Activated CD4-positive, alpha-beta T cell treated with anti-CD3 and anti-CD28 coated beads, Interleukin-2, amount 50 U/mL, for 1 hour (primary cell): ENCODE measurements at regions not wholly inside any gene's neighbourhood (a gene's known extent, or its start where the extent isn't known, plus 50 kb on each side); places are given as distances from the start of the nearest gene placed in this dataset.

ENCODE experiments used
- DNase-seq: peaks from one replicate; pipeline ENCODE4 v3.0.0-alpha.2; 2020

- DNase-seq: no peak
Observed at GRCh38 chr3:43178891-43179366, 73.0 kb upstream of the POMGNT2 start.

GRCh38 chr3:43177085-43177484 is 71.2 kb upstream of the POMGNT2 start:
- no peak for DNase-seq

- no peak for DNase-seq
Observed at GRCh38 chr3:43176666-43177065, 70.8 kb upstream of the POMGNT2 start.

DNA sequence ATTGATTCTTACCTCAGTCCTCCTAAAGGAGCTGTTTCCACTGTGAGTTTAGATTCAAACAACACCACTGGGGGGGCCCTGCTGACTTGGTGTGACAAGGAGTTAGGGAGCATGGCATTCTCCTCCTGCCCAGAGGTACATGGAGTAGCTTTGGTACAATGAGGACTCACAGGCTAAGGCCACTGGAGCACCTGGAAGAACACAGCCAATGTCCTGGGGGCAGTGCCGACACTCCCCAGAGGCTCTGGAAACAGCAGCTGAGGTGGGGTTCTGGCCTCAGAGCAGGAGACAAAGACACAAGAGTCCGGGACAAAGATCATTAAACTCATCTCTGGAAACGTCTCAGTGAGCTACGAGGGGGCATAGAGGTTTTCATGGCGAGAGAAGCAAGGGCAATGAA is 69.7 kb upstream of the POMGNT2 start:
- no peak for DNase-seq

- DNase-seq: no peak
Observed at GRCh38 chr3:43173949-43174348, 68.1 kb upstream of the POMGNT2 start.

DNA sequence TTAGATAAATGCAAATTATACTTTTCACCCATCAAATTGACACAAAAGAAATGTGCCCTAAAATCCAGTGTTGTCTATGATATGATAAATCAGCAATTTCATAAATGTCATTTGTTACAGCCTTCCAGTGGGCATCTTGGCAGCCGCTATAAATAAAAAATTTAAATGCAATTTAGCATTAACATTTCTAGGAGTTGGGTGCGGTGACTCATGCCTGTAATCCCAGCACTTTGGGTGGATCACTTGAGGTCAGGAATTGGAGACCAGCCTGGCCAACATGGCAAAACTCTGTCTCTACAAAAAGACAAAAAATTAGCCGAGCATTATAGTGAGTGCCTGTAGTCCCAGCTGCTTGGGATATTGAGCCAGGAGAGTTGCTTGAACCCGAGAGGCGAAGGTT is 65.9 kb upstream of the POMGNT2 start:
- DNase-seq: no peak

DNA sequence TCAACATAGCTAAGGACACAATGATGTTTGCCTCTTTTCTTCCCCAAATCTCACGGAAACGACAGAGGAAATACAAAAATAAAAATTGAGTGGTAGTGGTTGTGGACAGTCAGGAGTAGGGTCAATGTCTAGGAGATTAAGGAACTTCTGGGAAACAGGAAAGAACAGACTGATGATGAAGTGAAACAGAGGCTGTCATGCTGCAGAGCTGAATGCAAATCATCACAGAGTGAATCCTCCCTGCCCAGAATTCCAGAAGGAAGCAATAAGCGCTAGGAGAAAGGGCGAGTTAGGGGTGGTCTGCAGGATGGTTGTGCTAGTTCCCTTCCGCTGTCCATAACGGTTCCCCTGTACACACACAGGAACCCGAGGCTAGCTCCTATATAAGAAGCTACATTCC is 64.7 kb upstream of the POMGNT2 start:
- no peak for DNase-seq

GRCh38 chr3:43169987-43170386 is 64.1 kb upstream of the POMGNT2 start:
- no peak for DNase-seq

DNA sequence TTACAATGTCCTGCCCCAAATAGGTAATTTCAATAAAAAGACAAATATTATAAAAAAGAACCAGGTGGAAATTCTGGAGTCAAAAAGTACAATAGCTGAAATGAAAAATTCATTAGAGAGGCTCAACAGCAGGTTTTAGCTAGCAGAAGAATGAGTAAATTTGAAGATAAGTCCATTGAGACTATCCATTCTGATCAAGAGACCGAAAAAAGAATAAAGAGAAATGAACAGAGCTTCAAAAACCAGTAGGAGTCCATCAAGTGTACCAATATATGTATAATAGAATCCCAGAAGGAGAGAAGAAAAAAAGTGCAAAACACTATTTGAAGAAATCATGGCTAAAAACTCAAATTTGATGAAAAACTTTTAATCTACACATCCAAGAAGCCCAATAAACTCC is 60.5 kb upstream of the POMGNT2 start:
- no peak for DNase-seq

DNA sequence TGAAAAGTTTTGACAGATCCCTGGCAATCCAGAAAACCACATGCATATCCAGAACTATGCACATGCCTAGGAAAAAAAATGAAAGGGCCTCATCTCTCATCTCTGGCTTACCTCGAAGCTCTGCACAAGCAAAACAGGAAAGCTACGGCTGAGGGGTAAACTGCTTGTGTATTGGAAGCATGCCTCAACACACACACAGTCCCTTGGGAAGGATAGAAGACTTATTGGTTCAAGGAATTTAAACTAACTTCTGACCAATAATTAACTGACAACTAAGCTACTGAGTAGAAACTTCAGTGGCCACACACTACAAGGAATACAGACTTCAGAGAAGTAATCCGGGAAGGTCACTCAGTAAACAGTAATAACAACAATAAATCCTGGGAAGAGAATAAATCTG is 59.9 kb upstream of the POMGNT2 start:
- no peak for DNase-seq

GRCh38 chr3:43163895-43164493 is 58.1 kb upstream of the POMGNT2 start:
- no peak for DNase-seq

- peak; percentile 43 for DNase-seq
Observed at GRCh38 chr3:43162230-43163084, 56.6 kb upstream of the POMGNT2 start.

- DNase-seq: no peak
Observed at GRCh38 chr3:43161684-43162229, 55.9 kb upstream of the POMGNT2 start.

DNA sequence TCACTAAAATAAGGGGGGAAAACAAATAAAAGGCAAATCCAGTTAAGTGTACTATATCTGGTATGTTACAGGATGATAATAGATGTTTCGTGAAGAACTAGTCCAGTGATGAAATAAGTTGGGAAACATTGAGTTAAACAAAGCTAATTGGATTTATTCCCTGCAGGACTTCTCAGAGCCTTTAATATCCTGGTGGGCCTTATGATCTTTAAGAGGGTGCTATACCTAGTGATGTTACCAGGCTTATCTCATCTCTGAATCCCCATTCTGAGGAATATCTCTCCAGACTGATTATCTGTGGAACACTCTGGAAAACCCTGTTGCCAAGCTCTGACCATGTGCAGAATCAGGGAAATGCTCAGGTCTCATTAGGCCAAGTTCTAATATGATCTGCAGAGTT is 54.8 kb upstream of the POMGNT2 start:
- no peak for DNase-seq

DNA sequence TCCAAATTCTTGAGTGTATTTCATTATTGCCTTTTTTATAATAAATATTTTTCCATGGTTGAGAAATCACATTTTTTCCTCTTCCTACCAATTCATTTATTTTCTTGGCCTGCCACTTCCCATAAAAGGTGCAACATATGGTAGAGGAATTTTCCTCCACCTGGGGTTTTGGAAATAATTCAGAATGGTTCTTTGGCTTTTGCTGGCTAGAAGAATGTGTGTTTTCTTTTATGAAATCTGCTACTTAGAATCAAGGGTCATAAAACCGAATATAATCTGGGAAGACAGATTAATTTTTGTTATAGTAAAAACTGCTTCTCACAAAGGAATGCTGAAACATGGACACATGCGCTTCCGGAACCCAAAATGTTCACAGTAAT is 54.0 kb upstream of the POMGNT2 start:
- DNase-seq: no peak

DNA sequence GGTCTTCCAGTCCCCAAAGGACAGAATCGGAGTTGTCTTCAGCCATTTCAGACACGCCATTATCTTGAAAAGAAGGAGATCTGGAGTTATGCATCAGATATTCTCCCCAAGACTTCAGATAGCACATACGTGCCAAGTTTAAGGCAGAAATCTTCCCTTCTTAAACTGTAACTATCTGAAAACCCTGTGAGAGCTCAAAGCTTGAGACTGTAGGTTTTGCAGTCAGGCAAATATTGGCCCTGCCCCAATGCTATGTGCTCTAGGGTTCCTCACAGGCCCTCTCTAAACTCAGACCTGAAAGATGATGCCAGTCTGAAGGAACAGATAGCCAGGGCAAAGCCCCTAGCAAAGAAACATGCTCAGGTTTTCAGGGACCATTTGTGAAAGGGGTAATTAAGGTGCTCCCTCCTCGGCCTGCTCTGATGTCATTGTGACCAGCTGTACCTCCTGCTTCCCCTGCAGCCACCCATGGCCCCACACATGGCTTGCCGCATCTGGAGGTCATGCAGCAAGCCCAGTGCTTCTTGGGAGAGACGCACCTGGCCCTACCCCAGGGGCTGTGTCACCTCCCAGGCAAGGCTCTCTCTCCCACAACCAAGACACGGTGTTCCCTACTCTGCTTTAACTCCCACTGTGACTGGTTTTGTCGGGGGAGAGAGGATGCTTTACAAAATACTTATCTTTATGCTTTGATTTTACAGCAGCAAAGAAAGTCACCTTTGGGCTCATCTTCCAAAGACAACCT is 53.4 kb upstream of the POMGNT2 start:
- no peak for DNase-seq

- no peak for DNase-seq
Observed at GRCh38 chr3:43156812-43157455, 51.1 kb upstream of the POMGNT2 start.

DNA sequence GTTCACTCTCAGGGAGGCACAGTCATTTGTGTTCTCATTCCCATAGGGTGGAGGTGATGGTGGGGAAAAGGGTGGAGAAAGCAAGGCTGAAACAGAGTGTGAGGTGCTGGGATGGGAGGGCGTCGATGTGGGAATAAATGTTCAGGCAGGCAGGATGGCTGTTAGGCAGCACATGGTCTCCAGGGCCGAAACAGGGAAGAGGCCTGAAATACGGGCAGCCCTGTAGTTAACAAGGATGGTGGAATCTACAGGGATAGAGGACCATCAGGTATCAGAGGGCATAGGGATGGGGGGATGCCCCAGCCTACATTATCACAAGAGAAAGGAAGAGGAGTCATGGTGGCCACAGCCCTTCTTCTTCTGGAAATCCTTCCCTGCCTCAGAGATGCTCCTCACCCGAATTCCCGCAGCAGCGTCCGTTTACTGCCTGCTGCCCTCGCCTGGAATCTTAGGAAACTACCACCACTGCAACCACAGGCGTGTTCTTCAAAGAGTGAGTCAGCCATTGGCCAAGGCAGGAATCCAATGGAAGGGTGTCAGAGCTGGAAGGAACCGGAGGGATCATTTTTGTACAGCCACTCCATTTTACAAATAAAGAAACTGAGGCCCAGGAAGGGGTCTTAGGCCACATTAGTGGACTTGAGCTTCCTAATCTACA is 49.7 kb upstream of the POMGNT2 start:
- DNase-seq: no peak
